ENCODE measurements at regions not wholly inside any gene's neighbourhood (a gene's known extent, or its start where the extent isn't known, plus 50 kb on each side); places are given as distances from the start of the nearest gene placed in this dataset.

- no peak for TF ChIP-seq CTCF (conservative IDR thresholded peaks at IDR 0.05)
- TF ChIP-seq EZH2 (IDR thresholded peaks at IDR 0.05; ENCODE audit: low read depth) = no peak
These were observed 96.0 kb upstream of the MAP3K4 start for GRCh38 chr6:160895562-160895961.

All from PC-9 (cell line).